ENCODE measurements at regions not wholly inside any gene's neighbourhood (a gene's known extent, or its start where the extent isn't known, plus 50 kb on each side); places are given as distances from the start of the nearest gene placed in this dataset.
"Not testable (repeated sequence)": the region's sequence is repeated elsewhere in the genome, so short reads cannot be mapped to it uniquely, and the experiment has no call there.

GRCh38 chr4:58303456-58303855 lies 1193.3 kb upstream of the IGFBP7 start:
- no peak for TF ChIP-seq CTCF (IDR thresholded peaks at IDR 0.05; ENCODE audit: insufficient read depth, low read depth, low read length, missing control alignments)
- H3K4me3 ChIP-seq (ENCODE audit: low read length) = no peak overlapping the region
- no peak for DNase-seq (ENCODE audit: low read depth)

GRCh38 chr4:58301376-58301999 lies 1191.3 kb upstream of the IGFBP7 start:
- no peak for TF ChIP-seq CTCF (IDR thresholded peaks at IDR 0.05; ENCODE audit: insufficient read depth, low read depth, low read length, missing control alignments)
- no peak overlapping the region for H3K4me3 ChIP-seq (ENCODE audit: low read length)
- DNase-seq (ENCODE audit: low read depth) = no peak

- TF ChIP-seq CTCF (IDR thresholded peaks at IDR 0.05; ENCODE audit: insufficient read depth, low read depth, low read length, missing control alignments) = no peak
- no peak overlapping the region for H3K4me3 ChIP-seq (ENCODE audit: low read length)
- DNase-seq (ENCODE audit: low read depth) = no peak
Observed at GRCh38 chr4:58286335-58286734, 1176.2 kb upstream of the IGFBP7 start.

- H3K4me3 ChIP-seq (ENCODE audit: low read length); DNase-seq (ENCODE audit: low read depth): not testable (repeated sequence)
Observed at GRCh38 chr4:58280928-58281327, 1170.7 kb upstream of the IGFBP7 start.

- DNase-seq (ENCODE audit: low read depth) = no peak
- TF ChIP-seq CTCF (IDR thresholded peaks at IDR 0.05; ENCODE audit: insufficient read depth, low read depth, low read length, missing control alignments) = no peak
Observed at GRCh38 chr4:58275856-58276255, 1165.7 kb upstream of the IGFBP7 start.

GRCh38 chr4:58274553-58274952 lies 1164.4 kb upstream of the IGFBP7 start:
- H3K4me3 ChIP-seq (ENCODE audit: low read length) = no peak overlapping the region
- no peak for TF ChIP-seq CTCF (IDR thresholded peaks at IDR 0.05; ENCODE audit: insufficient read depth, low read depth, low read length, missing control alignments)
- no peak for DNase-seq (ENCODE audit: low read depth)

More at GRCh38 chr4:58275856-58276255, 1165.7 kb upstream of the IGFBP7 start:
- H3K4me3 ChIP-seq (ENCODE audit: low read length) = no peak overlapping the region

GRCh38 chr4:58272311-58272710 lies 1162.1 kb upstream of the IGFBP7 start:
- no peak for TF ChIP-seq CTCF (IDR thresholded peaks at IDR 0.05; ENCODE audit: insufficient read depth, low read depth, low read length, missing control alignments)
- H3K4me3 ChIP-seq (ENCODE audit: low read length) = no peak overlapping the region
- no peak for DNase-seq (ENCODE audit: low read depth)
